Panc1 (cell line): ENCODE measurements at regions not wholly inside any gene's neighbourhood (a gene's known extent, or its start where the extent isn't known, plus 50 kb on each side); places are given as distances from the start of the nearest gene placed in this dataset.

Source experiments
- POLR2AphosphoS5 ChIP-seq: IDR thresholded peaks from 2 replicates; pipeline ENCODE4 v1.6.1; 2012; ENCODE audit warnings: mild to moderate bottlenecking, low read depth, low read length, moderate library complexity
- SIN3A ChIP-seq: IDR thresholded peaks from 2 replicates; pipeline ENCODE4 v1.6.1; 2012; ENCODE audit warnings: low read depth, mild to moderate bottlenecking, low read length, moderate library complexity, borderline replicate concordance; ENCODE audit not compliant: insufficient read depth
- TCF7L2 ChIP-seq: IDR thresholded peaks from 2 replicates; pipeline ENCODE4 v1.6.1; 2011; ENCODE audit warnings: mild to moderate bottlenecking, low read depth, low read length, inconsistent platforms
- TF ChIP-seq, protein P1 (sequence below): fragments of 450-650 bp; IDR thresholded peaks from 2 replicates; pipeline ENCODE4 v1.5.1; 2017; ENCODE audit warnings: mild to moderate bottlenecking
- TF ChIP-seq, protein P2 (sequence below), 2 experiments: IDR thresholded peaks; 2 replicates each; pipeline ENCODE4 v1.6.1; 2011 to 2012; ENCODE audit warnings: low read depth in 2 of 2, control low read depth in 1 of 2, low read length in 1 of 2, mild to moderate bottlenecking in 1 of 2, moderate library complexity in 1 of 2; ENCODE audit not compliant: insufficient read depth in 1 of 2

DNA sequence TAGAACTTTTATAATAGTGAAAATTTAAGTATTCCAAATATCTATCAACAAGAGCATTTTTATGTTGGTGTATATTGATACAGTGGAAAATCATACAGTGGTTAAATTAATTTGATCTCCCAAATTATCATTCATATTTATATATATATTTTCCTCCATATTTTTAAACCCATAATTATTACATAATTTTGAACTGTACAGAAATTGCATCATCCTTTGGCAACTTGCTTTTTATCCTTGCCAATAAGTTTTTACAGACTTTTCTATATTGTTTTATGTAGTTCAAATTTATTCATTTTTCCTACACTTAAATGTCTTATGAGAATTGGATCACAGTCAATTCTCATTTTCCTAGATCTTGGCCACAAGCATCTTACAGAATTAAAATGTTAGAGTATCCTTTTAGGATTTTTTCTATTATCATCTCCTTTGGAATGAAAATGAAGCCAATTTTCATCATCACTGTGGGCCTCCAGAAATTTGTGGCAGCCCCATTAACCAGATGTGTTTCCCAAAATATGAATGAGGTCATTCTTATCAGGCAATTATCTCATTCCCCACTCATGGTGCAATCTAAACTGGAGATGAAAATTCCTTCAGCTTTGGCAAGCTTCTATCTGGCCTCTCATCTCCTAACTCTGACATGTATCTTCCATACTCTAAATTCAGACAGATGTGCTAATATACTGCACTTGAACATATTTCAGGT lies 94.2 kb upstream of the DLGAP1 start:
- TF ChIP-seq, protein P1, sequence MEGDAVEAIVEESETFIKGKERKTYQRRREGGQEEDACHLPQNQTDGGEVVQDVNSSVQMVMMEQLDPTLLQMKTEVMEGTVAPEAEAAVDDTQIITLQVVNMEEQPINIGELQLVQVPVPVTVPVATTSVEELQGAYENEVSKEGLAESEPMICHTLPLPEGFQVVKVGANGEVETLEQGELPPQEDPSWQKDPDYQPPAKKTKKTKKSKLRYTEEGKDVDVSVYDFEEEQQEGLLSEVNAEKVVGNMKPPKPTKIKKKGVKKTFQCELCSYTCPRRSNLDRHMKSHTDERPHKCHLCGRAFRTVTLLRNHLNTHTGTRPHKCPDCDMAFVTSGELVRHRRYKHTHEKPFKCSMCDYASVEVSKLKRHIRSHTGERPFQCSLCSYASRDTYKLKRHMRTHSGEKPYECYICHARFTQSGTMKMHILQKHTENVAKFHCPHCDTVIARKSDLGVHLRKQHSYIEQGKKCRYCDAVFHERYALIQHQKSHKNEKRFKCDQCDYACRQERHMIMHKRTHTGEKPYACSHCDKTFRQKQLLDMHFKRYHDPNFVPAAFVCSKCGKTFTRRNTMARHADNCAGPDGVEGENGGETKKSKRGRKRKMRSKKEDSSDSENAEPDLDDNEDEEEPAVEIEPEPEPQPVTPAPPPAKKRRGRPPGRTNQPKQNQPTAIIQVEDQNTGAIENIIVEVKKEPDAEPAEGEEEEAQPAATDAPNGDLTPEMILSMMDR: no peak
- TF ChIP-seq POLR2AphosphoS5: no peak
- TF ChIP-seq, protein P2, sequence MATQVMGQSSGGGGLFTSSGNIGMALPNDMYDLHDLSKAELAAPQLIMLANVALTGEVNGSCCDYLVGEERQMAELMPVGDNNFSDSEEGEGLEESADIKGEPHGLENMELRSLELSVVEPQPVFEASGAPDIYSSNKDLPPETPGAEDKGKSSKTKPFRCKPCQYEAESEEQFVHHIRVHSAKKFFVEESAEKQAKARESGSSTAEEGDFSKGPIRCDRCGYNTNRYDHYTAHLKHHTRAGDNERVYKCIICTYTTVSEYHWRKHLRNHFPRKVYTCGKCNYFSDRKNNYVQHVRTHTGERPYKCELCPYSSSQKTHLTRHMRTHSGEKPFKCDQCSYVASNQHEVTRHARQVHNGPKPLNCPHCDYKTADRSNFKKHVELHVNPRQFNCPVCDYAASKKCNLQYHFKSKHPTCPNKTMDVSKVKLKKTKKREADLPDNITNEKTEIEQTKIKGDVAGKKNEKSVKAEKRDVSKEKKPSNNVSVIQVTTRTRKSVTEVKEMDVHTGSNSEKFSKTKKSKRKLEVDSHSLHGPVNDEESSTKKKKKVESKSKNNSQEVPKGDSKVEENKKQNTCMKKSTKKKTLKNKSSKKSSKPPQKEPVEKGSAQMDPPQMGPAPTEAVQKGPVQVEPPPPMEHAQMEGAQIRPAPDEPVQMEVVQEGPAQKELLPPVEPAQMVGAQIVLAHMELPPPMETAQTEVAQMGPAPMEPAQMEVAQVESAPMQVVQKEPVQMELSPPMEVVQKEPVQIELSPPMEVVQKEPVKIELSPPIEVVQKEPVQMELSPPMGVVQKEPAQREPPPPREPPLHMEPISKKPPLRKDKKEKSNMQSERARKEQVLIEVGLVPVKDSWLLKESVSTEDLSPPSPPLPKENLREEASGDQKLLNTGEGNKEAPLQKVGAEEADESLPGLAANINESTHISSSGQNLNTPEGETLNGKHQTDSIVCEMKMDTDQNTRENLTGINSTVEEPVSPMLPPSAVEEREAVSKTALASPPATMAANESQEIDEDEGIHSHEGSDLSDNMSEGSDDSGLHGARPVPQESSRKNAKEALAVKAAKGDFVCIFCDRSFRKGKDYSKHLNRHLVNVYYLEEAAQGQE (IDR thresholded peaks at IDR 0.05; ENCODE audit: insufficient read depth in 1 of 2, low read depth in 2 of 2, low read length in 1 of 2): no peak
- TF ChIP-seq SIN3A: no peak
- TF ChIP-seq TCF7L2: no peak
